Activated T-cell treated with anti-CD3 and anti-CD28 coated beads, Interleukin-2, amount 50 U/mL, for 24 hours (primary cell): ENCODE measurements at regions not wholly inside any gene's neighbourhood (a gene's known extent, or its start where the extent isn't known, plus 50 kb on each side); places are given as distances from the start of the nearest gene placed in this dataset.

Source experiments
- DNase-seq: peaks from one replicate; pipeline ENCODE4 v3.0.0-alpha.2; 2020
- H3K27ac Mint-ChIP-seq: 2 replicates; pipeline ENCODE4 v1.8.0; 2020; ENCODE audit warnings: mild to moderate bottlenecking, mixed read lengths
- H3K27me3 Mint-ChIP-seq: 2 replicates; pipeline ENCODE4 v1.8.0; 2020; ENCODE audit warnings: mixed read lengths
- H3K36me3 Mint-ChIP-seq: 2 replicates; pipeline ENCODE4 v1.8.0; 2020; ENCODE audit warnings: low read depth, mixed read lengths
- H3K4me1 Mint-ChIP-seq: 2 replicates; pipeline ENCODE4 v1.8.0; 2020; ENCODE audit warnings: low read depth, mixed read lengths
- H3K4me3 Mint-ChIP-seq: 2 replicates; pipeline ENCODE4 v1.8.0; 2020; ENCODE audit warnings: mild to moderate bottlenecking, moderate library complexity, mixed read lengths
- H3K9me3 Mint-ChIP-seq: 2 replicates; pipeline ENCODE4 v1.8.0; 2020; ENCODE audit warnings: mixed read lengths

GRCh38 chr2:145416640-145417039 is 896.7 kb upstream of the ZEB2 start:
- peaks cover 11% of the 10 kb centered on the region for H3K27me3 Mint-ChIP-seq
- peaks cover 4% of the 10 kb centered on the region for H3K4me1 Mint-ChIP-seq
- no peak overlapping the region for H3K4me3 Mint-ChIP-seq
- DNase-seq = no peak
- no peak overlapping the region for H3K27ac Mint-ChIP-seq
- no peaks in the 10 kb centered on the region for H3K36me3 Mint-ChIP-seq
- H3K9me3 Mint-ChIP-seq = peaks cover 8% of the 10 kb centered on the region

- DNase-seq = no peak
- H3K27ac Mint-ChIP-seq = no peak overlapping the region
- H3K4me3 Mint-ChIP-seq = no peak overlapping the region
- peaks cover 15% of the 10 kb centered on the region for H3K27me3 Mint-ChIP-seq
- H3K4me1 Mint-ChIP-seq = peaks cover 14% of the 10 kb centered on the region
- no peaks in the 10 kb centered on the region for H3K36me3 Mint-ChIP-seq
- H3K9me3 Mint-ChIP-seq = no peaks in the 10 kb centered on the region
These were observed 895.2 kb upstream of the ZEB2 start for GRCh38 chr2:145415151-145415550.

- H3K27me3 Mint-ChIP-seq = peaks cover 20% of the 10 kb centered on the region
- peaks cover 14% of the 10 kb centered on the region for H3K4me1 Mint-ChIP-seq
- no peaks in the 10 kb centered on the region for H3K36me3 Mint-ChIP-seq
- H3K9me3 Mint-ChIP-seq = no peaks in the 10 kb centered on the region
- H3K4me3 Mint-ChIP-seq = no peak overlapping the region
- DNase-seq = no peak
- no peak overlapping the region for H3K27ac Mint-ChIP-seq
These were observed 893.5 kb upstream of the ZEB2 start for GRCh38 chr2:145413261-145414030.

GRCh38 chr2:145412155-145412554 is 892.2 kb upstream of the ZEB2 start:
- no peak for DNase-seq

GRCh38 chr2:145411493-145411892 is 891.6 kb upstream of the ZEB2 start:
- Mint-ChIP-seq H3K27me3 (peaks cover 23% of the 10 kb centered on the region), H3K27ac (no peak overlapping the region), H3K4me1 (peaks cover 14% of the 10 kb centered on the region), H3K36me3 (no peaks in the 10 kb centered on the region), H3K4me3 (no peak overlapping the region), H3K9me3 (no peaks in the 10 kb centered on the region)
- DNase-seq = no peak

More at GRCh38 chr2:145412155-145412554, 892.2 kb upstream of the ZEB2 start:
- H3K36me3 Mint-ChIP-seq = no peaks in the 10 kb centered on the region
- no peak overlapping the region for H3K27ac Mint-ChIP-seq
- H3K4me1 Mint-ChIP-seq = peaks cover 14% of the 10 kb centered on the region
- H3K4me3 Mint-ChIP-seq = no peak overlapping the region
- H3K27me3 Mint-ChIP-seq = peaks cover 21% of the 10 kb centered on the region
- H3K9me3 Mint-ChIP-seq = no peaks in the 10 kb centered on the region

- no peak overlapping the region for H3K27ac Mint-ChIP-seq
- H3K36me3 Mint-ChIP-seq = no peaks in the 10 kb centered on the region
- DNase-seq = no peak
- H3K9me3 Mint-ChIP-seq = no peaks in the 10 kb centered on the region
- H3K4me3 Mint-ChIP-seq = no peak overlapping the region
- peaks cover 23% of the 10 kb centered on the region for H3K27me3 Mint-ChIP-seq
- H3K4me1 Mint-ChIP-seq = peaks cover 14% of the 10 kb centered on the region
These were observed 890.2 kb upstream of the ZEB2 start for GRCh38 chr2:145410086-145410485.

GRCh38 chr2:145408980-145409379 is 889.1 kb upstream of the ZEB2 start:
- H3K27ac Mint-ChIP-seq = no peak overlapping the region
- H3K4me3 Mint-ChIP-seq = no peak overlapping the region
- no peaks in the 10 kb centered on the region for H3K36me3 Mint-ChIP-seq
- DNase-seq = no peak
- no peaks in the 10 kb centered on the region for H3K9me3 Mint-ChIP-seq
- H3K27me3 Mint-ChIP-seq = peaks cover 23% of the 10 kb centered on the region
- peaks cover 14% of the 10 kb centered on the region for H3K4me1 Mint-ChIP-seq

GRCh38 chr2:145404690-145405089 is 884.8 kb upstream of the ZEB2 start:
- Mint-ChIP-seq H3K4me3 (no peak overlapping the region), H3K27ac (no peak overlapping the region), H3K9me3 (no peaks in the 10 kb centered on the region), H3K27me3 (peaks cover 6% of the 10 kb centered on the region), H3K4me1 (no peaks in the 10 kb centered on the region), H3K36me3 (no peaks in the 10 kb centered on the region)
- DNase-seq = no peak

GRCh38 chr2:145402706-145403277 is 882.9 kb upstream of the ZEB2 start:
- peaks cover 3% of the 10 kb centered on the region for H3K27me3 Mint-ChIP-seq
- no peaks in the 10 kb centered on the region for H3K36me3 Mint-ChIP-seq
- no peak for DNase-seq

GRCh38 chr2:145399131-145399530 is 879.2 kb upstream of the ZEB2 start:
- Mint-ChIP-seq H3K27me3 (no peaks in the 10 kb centered on the region), H3K36me3 (no peaks in the 10 kb centered on the region), H3K4me1 (no peaks in the 10 kb centered on the region), H3K27ac (no peak overlapping the region), H3K4me3 (no peak overlapping the region), H3K9me3 (no peaks in the 10 kb centered on the region)
- no peak for DNase-seq

More at GRCh38 chr2:145402706-145403277, 882.9 kb upstream of the ZEB2 start:
- H3K4me3 Mint-ChIP-seq = no peak overlapping the region
- H3K9me3 Mint-ChIP-seq = no peaks in the 10 kb centered on the region
- no peaks in the 10 kb centered on the region for H3K4me1 Mint-ChIP-seq
- H3K27ac Mint-ChIP-seq = no peak overlapping the region

GRCh38 chr2:145394181-145394580 is 874.3 kb upstream of the ZEB2 start:
- H3K9me3 Mint-ChIP-seq = no peaks in the 10 kb centered on the region
- H3K36me3 Mint-ChIP-seq = no peaks in the 10 kb centered on the region
- DNase-seq = no peak
- H3K4me3 Mint-ChIP-seq = no peak overlapping the region
- H3K4me1 Mint-ChIP-seq = no peaks in the 10 kb centered on the region
- H3K27ac Mint-ChIP-seq = no peak overlapping the region
- no peaks in the 10 kb centered on the region for H3K27me3 Mint-ChIP-seq

- Mint-ChIP-seq H3K9me3 (no peaks in the 10 kb centered on the region), H3K27ac (no peak overlapping the region), H3K4me3 (no peak overlapping the region), H3K27me3 (no peaks in the 10 kb centered on the region), H3K36me3 (no peaks in the 10 kb centered on the region), H3K4me1 (no peaks in the 10 kb centered on the region)
- DNase-seq = no peak
These were observed 867.1 kb upstream of the ZEB2 start for GRCh38 chr2:145386973-145387372.

- H3K36me3 Mint-ChIP-seq = no peaks in the 10 kb centered on the region
- no peak overlapping the region for H3K27ac Mint-ChIP-seq
- no peak overlapping the region for H3K4me3 Mint-ChIP-seq
- no peaks in the 10 kb centered on the region for H3K27me3 Mint-ChIP-seq
- H3K9me3 Mint-ChIP-seq = no peaks in the 10 kb centered on the region
- no peaks in the 10 kb centered on the region for H3K4me1 Mint-ChIP-seq
- DNase-seq = no peak
These were observed 864.0 kb upstream of the ZEB2 start for GRCh38 chr2:145383961-145384360.

GRCh38 chr2:145380436-145381017 is 860.6 kb upstream of the ZEB2 start:
- no peaks in the 10 kb centered on the region for H3K36me3 Mint-ChIP-seq
- H3K4me1 Mint-ChIP-seq = no peaks in the 10 kb centered on the region

GRCh38 chr2:145379934-145380333 is 860.0 kb upstream of the ZEB2 start:
- Mint-ChIP-seq H3K4me1 (no peaks in the 10 kb centered on the region), H3K9me3 (no peaks in the 10 kb centered on the region), H3K27me3 (no peaks in the 10 kb centered on the region)

More at GRCh38 chr2:145380436-145381017, 860.6 kb upstream of the ZEB2 start:
- Mint-ChIP-seq H3K27me3 (no peaks in the 10 kb centered on the region), H3K4me3 (no peak overlapping the region), H3K9me3 (no peaks in the 10 kb centered on the region), H3K27ac (no peak overlapping the region)
- DNase-seq = no peak

More at GRCh38 chr2:145379934-145380333, 860.0 kb upstream of the ZEB2 start:
- DNase-seq = no peak
- Mint-ChIP-seq H3K4me3 (no peak overlapping the region), H3K36me3 (no peaks in the 10 kb centered on the region), H3K27ac (no peak overlapping the region)
